B cell (primary cell): ENCODE measurements at regions not wholly inside any gene's neighbourhood (a gene's known extent, or its start where the extent isn't known, plus 50 kb on each side); places are given as distances from the start of the nearest gene placed in this dataset.

Source experiments
- ATAC-seq: fragments of 200-7000 bp; cut with Tn5 transposase; one replicate; pipeline ENCODE4 v1.10.0; 2021; ENCODE audit warnings: low read depth, mild to moderate bottlenecking, moderate number of reproducible peaks, moderate library complexity
- CTCF ChIA-PET: fragments of 350-600 bp; sonication (Branson Sonifier 250); formaldehyde crosslinking; loops from one replicate; lab custom pipeline; 2021; ENCODE audit warnings: antibody characterized with exemption, inconsistent platforms; lab: Charles Lee
- POLR2A ChIA-PET: fragments of 350-600 bp; sonication (Branson Sonifier 250); formaldehyde crosslinking; loops from one replicate; lab custom pipeline; 2021; ENCODE audit warnings: antibody characterized with exemption; lab: Charles Lee
- DNase-seq: peaks from one replicate; pipeline ENCODE4 v3.0.0; 2013
- H2AFZ ChIP-seq: 2 replicates; pipeline ENCODE4 v1.6.1; 2012; ENCODE audit warnings: mild to moderate bottlenecking, low read depth, low read length; ENCODE audit not compliant: insufficient read depth, poor library complexity, severe bottlenecking
- H3K27ac ChIP-seq, 2 donors: 1 replicate in 1 of 2; 2 replicates in 1 of 2; pipeline ENCODE4 v1.5.1; 2012 to 2013; ENCODE audit warnings: low read length in 2 of 2, mild to moderate bottlenecking in 2 of 2, moderate library complexity in 1 of 2
- H3K27me3 ChIP-seq, 4 experiments: fragments of 200-600 bp in 1 of 4; sonication (generic) in 1 of 4; replicated peaks in 1 of 4; 1 replicate in 2 of 4; 2 replicates in 2 of 4; pipeline versions ENCODE4 v1.6.1 to v1.7.0; 2013 to 2016; ENCODE audit warnings: low read length in 3 of 4, mild to moderate bottlenecking in 2 of 4, mixed read lengths in 1 of 4, moderate library complexity in 1 of 4; ENCODE audit not compliant: insufficient read depth in 4 of 4, control insufficient read depth in 3 of 4; ENCODE audit errors: control extremely low read depth in 1 of 4
- H3K36me3 ChIP-seq, 2 experiments: replicated peaks in 1 of 2; 1 replicate in 1 of 2; 2 replicates in 1 of 2; pipeline versions ENCODE4 v1.6.1 to v1.7.1; 2013; ENCODE audit warnings: low read length in 1 of 2; ENCODE audit not compliant: insufficient read depth in 2 of 2, control insufficient read depth in 1 of 2; ENCODE audit errors: control extremely low read depth in 1 of 2, extremely low read depth in 1 of 2
- H3K4me1 ChIP-seq, 2 donors: fragments of 200-600 bp in 1 of 2; sonication (generic) in 1 of 2; 1 replicate in 1 of 2; 2 replicates in 1 of 2; pipeline versions ENCODE4 v1.5.1 to v1.6.1; 2013 to 2017; ENCODE audit warnings: low read length in 2 of 2; ENCODE audit not compliant: control insufficient read depth in 2 of 2, insufficient read depth in 2 of 2
- H3K4me2 ChIP-seq: replicated peaks from 2 replicates; pipeline ENCODE3; 2012; ENCODE audit warnings: mild to moderate bottlenecking, low read depth, low read length; ENCODE audit not compliant: poor library complexity, severe bottlenecking
- H3K4me3 ChIP-seq, 5 experiments: fragments of 200-600 bp in 1 of 5; sonication (generic) in 1 of 5; 1 replicate in 3 of 5; 2 replicates in 2 of 5; pipeline versions ENCODE4 v1.5.1 to v1.7.0; 2011 to 2016; ENCODE audit warnings: low read length in 4 of 5, mild to moderate bottlenecking in 4 of 5, low read depth in 2 of 5, control low read depth in 1 of 5, moderate library complexity in 1 of 5; ENCODE audit not compliant: insufficient read depth in 1 of 5; ENCODE audit errors: control extremely low read depth in 1 of 5, extremely low read depth in 1 of 5
- H3K79me2 ChIP-seq: fragments of 200-600 bp; sonication (generic); one replicate; pipeline ENCODE4 v1.6.0; 2016; ENCODE audit warnings: low read length; ENCODE audit not compliant: control insufficient read depth, insufficient read depth
- H3K9ac ChIP-seq: fragments of 200-600 bp; sonication (generic); 2 replicates; pipeline ENCODE4 v1.6.1; 2017; ENCODE audit warnings: mild to moderate bottlenecking, low read length, moderate library complexity
- H3K9me3 ChIP-seq, 3 donors: one replicate each; pipeline versions ENCODE4 v1.6.1 to v1.7.1; 2013; ENCODE audit warnings: low read length in 2 of 3; ENCODE audit not compliant: control insufficient read depth in 2 of 3, insufficient read depth in 1 of 3; ENCODE audit errors: control extremely low read depth in 1 of 3
- H4K20me1 ChIP-seq: 2 replicates; pipeline ENCODE4 v1.6.0; 2012; ENCODE audit warnings: mild to moderate bottlenecking, low read length; ENCODE audit not compliant: insufficient read depth, control insufficient read depth, poor library complexity, severe bottlenecking
- H3K27ac Mint-ChIP-seq: one replicate; pipeline ENCODE4 v1.8.0; 2021; ENCODE audit warnings: mixed read lengths
- H3K27me3 Mint-ChIP-seq: one replicate; pipeline ENCODE4 v1.8.0; 2021; ENCODE audit warnings: mixed read lengths
- H3K4me1 Mint-ChIP-seq: one replicate; pipeline ENCODE4 v1.8.0; 2021; ENCODE audit warnings: mixed read lengths
- H3K4me3 Mint-ChIP-seq: one replicate; pipeline ENCODE4 v1.8.0; 2021; ENCODE audit warnings: mixed read lengths
- H3K9me3 Mint-ChIP-seq: one replicate; pipeline ENCODE4 v1.8.0; 2022; ENCODE audit warnings: mixed read lengths; ENCODE audit not compliant: insufficient read depth
- CTCF ChIP-seq: fragments of 200-600 bp; IDR thresholded peaks from one replicate; pipeline ENCODE4 v1.8.0; 2022; ENCODE audit warnings: antibody characterized with exemption, mild to moderate bottlenecking
- EZH2 ChIP-seq: IDR thresholded peaks from 2 replicates; pipeline ENCODE4 v1.6.1; 2012; ENCODE audit warnings: borderline replicate concordance, low read depth, mild to moderate bottlenecking, moderate library complexity, low read length; ENCODE audit not compliant: insufficient read depth, poor library complexity, severe bottlenecking
- WGBS: methylation state at CpG from one replicate; pipeline ENCODE4 v1.1.5; 2013; ENCODE audit warnings: missing lambda C conversion rate; ENCODE audit not compliant: insufficient coverage; 5-methylcytosine and 5-hydroxymethylcytosine counted together
- intact Hi-C: fragments of 100-400 bp; cut with micrococcal nuclease; formaldehyde crosslinking; loops from one replicate; pipeline ENCODE4 v1.10.0; 2022

GRCh38 chr17:21511363-21512195 lies 135.4 kb downstream of the KCNJ12 start:
- peak overlapping the region; percentile 7 to 69 (median 56) for H3K4me3 ChIP-seq
- peak overlapping the region; percentile 99 for H3K4me2 ChIP-seq
- H3K27me3 ChIP-seq: peaks cover 0 to 17% (median 4%) of the 10 kb centered on the region in 4 experiments
- H3K9me3 Mint-ChIP-seq: no peaks in the 10 kb centered on the region
- peak overlapping the region; percentile 56 for H3K27ac Mint-ChIP-seq
- H3K9me3 ChIP-seq: no peaks in the 10 kb centered on the region
- H3K4me1 Mint-ChIP-seq: peaks cover 28% of the 10 kb centered on the region
- 5% methylated on average over 70 of the region's 78 CpGs for WGBS
- no peaks in the 10 kb centered on the region for H3K36me3 ChIP-seq
- H3K79me2 ChIP-seq: no peaks in the 10 kb centered on the region
- peak; percentile 81 for DNase-seq
- peaks cover 15 to 22% of the 10 kb centered on the region in 2 donors for H3K4me1 ChIP-seq
- CTCF ChIA-PET: interaction anchor here (0.7 to 9.9 kb wide), 17 partner anchors 11 to 491 kb away, joined by 3 to 170 read pairs (median 6); partner anchors contain the start of genes DHRS7B and USP22
- intact Hi-C loops: loop anchor here (1.0 to 10.0 kb wide), 8 partner anchors 39 to 1284 kb away; partner anchors contain the start of genes TMEM11 and USP22
- peak; percentile 81 for TF ChIP-seq CTCF
- no peak for TF ChIP-seq EZH2
- H3K4me3 Mint-ChIP-seq: peak overlapping the region; percentile 66
- no peaks in the 10 kb centered on the region for H4K20me1 ChIP-seq
- POLR2A ChIA-PET: interaction anchor here (0.5 kb wide), 1 partner anchor 475 kb away, joined by 5 read pairs; no protein-coding TSS in a partner anchor
- ATAC-seq: peak; percentile 79
- peaks cover 31% of the 10 kb centered on the region for H3K27me3 Mint-ChIP-seq
- peak overlapping the region in 1 of 2 donors; percentile 25 for H3K27ac ChIP-seq
- peak overlapping the region; percentile 94 for H2AFZ ChIP-seq
- H3K9ac ChIP-seq: peak overlapping the region; percentile 81
